Vagina (tissue), 2 donors: ENCODE measurements at regions not wholly inside any gene's neighbourhood (a gene's known extent, or its start where the extent isn't known, plus 50 kb on each side); places are given as distances from the start of the nearest gene placed in this dataset.

ENCODE experiments used
- DNase-seq, 2 donors: peaks; one replicate each; pipeline ENCODE4 v3.0.0-alpha.2; 2017; ENCODE audit errors: extremely low spot score in 2 of 2
- H3K27ac ChIP-seq: fragments of 200-600 bp; sonication (generic); one replicate; pipeline ENCODE4 v1.5.1; 2019
- H3K27me3 ChIP-seq: fragments of 200-600 bp; sonication (generic); one replicate; pipeline ENCODE4 v1.5.1; 2019
- H3K36me3 ChIP-seq, 2 donors: fragments of 200-600 bp; sonication (generic); one replicate each; pipeline ENCODE4 v1.5.1; 2017 to 2019
- H3K4me1 ChIP-seq: fragments of 200-600 bp; sonication (generic); one replicate; pipeline ENCODE4 v1.5.1; 2019
- H3K4me3 ChIP-seq, 2 donors: fragments of 200-600 bp; sonication (generic); 1 replicate in 1 of 2; 2 replicates in 1 of 2; pipeline ENCODE4 v1.5.1; 2016 to 2019
- H3K9me3 ChIP-seq: fragments of 200-600 bp; sonication (generic); one replicate; pipeline ENCODE4 v1.5.1; 2019
- CTCF ChIP-seq, 3 experiments: fragments of 450-650 bp in 2 of 3; fragments of 200-600 bp in 1 of 3; sonication (generic) in 1 of 3; IDR thresholded peaks; one replicate each; pipeline ENCODE4 v1.5.1; 2017 to 2019; ENCODE audit warnings: antibody characterized with exemption in 3 of 3, mild to moderate bottlenecking in 2 of 3, moderate library complexity in 2 of 3
- POLR2A ChIP-seq, 2 donors: fragments of 450-650 bp; IDR thresholded peaks; one replicate each; pipeline ENCODE4 v1.6.1; 2017; ENCODE audit warnings: antibody characterized with exemption in 2 of 2, mild to moderate bottlenecking in 2 of 2, moderate library complexity in 2 of 2
- POLR2AphosphoS5 ChIP-seq, 2 donors: sonication (generic); formaldehyde crosslinking; IDR thresholded peaks; one replicate each; pipeline ENCODE4 v1.9.0; 2017; ENCODE audit warnings: antibody characterized with exemption in 2 of 2, mild to moderate bottlenecking in 2 of 2, low read depth in 1 of 2; ENCODE audit not compliant: insufficient read depth in 1 of 2
- intact Hi-C: fragments of 100-400 bp; cut with DNase I; formaldehyde crosslinking; loops from one replicate; pipeline ENCODE4 v1.15.1; 2023

- no peak for TF ChIP-seq POLR2AphosphoS5 (IDR thresholded peaks at IDR 0.05; ENCODE audit: insufficient read depth in 1 of 2, low read depth in 1 of 2)
- TF ChIP-seq CTCF (IDR thresholded peaks at IDR 0.05) = no peak
- TF ChIP-seq POLR2A (IDR thresholded peaks at IDR 0.05) = no peak
- no peaks in the 10 kb centered on the region for H3K36me3 ChIP-seq
- no peak for DNase-seq
- H3K4me1 ChIP-seq = no peaks in the 10 kb centered on the region
- no peak overlapping the region for H3K27ac ChIP-seq
- intact Hi-C loops = no loop called here
- H3K27me3 ChIP-seq = no peaks in the 10 kb centered on the region
- H3K9me3 ChIP-seq = no peaks in the 10 kb centered on the region
- H3K4me3 ChIP-seq = no peak overlapping the region
These were observed 1456.4 kb downstream of the SUCLG1 start for GRCh38 chr2:83002706-83003105.

GRCh38 chr2:82998781-82999180 lies 1460.3 kb downstream of the SUCLG1 start:
- Histone ChIP-seq H3K27me3 (no peaks in the 10 kb centered on the region), H3K36me3 (no peaks in the 10 kb centered on the region), H3K27ac (no peak overlapping the region), H3K4me3 (no peak overlapping the region), H3K4me1 (no peaks in the 10 kb centered on the region), H3K9me3 (no peaks in the 10 kb centered on the region)
- no peak for TF ChIP-seq POLR2A (IDR thresholded peaks at IDR 0.05)
- TF ChIP-seq POLR2AphosphoS5 (IDR thresholded peaks at IDR 0.05; ENCODE audit: insufficient read depth in 1 of 2, low read depth in 1 of 2) = no peak
- no peak for TF ChIP-seq CTCF (IDR thresholded peaks at IDR 0.05)
- intact Hi-C loops = no loop called here
- DNase-seq = no peak

GRCh38 chr2:82996217-82996616 lies 1462.9 kb downstream of the SUCLG1 start:
- H3K4me3 ChIP-seq = no peak overlapping the region
- no peaks in the 10 kb centered on the region for H3K4me1 ChIP-seq
- no peaks in the 10 kb centered on the region for H3K9me3 ChIP-seq
- TF ChIP-seq POLR2AphosphoS5 (IDR thresholded peaks at IDR 0.05; ENCODE audit: insufficient read depth in 1 of 2, low read depth in 1 of 2) (no peak), POLR2A (IDR thresholded peaks at IDR 0.05) (no peak), CTCF (IDR thresholded peaks at IDR 0.05) (no peak)
- intact Hi-C loops = no loop called here
- H3K27ac ChIP-seq = no peak overlapping the region
- DNase-seq = no peak
- no peaks in the 10 kb centered on the region for H3K36me3 ChIP-seq
- no peaks in the 10 kb centered on the region for H3K27me3 ChIP-seq

GRCh38 chr2:82994151-82994550 lies 1464.9 kb downstream of the SUCLG1 start:
- H3K4me3 ChIP-seq = no peak overlapping the region
- TF ChIP-seq CTCF (IDR thresholded peaks at IDR 0.05) = no peak
- no peak for TF ChIP-seq POLR2AphosphoS5 (IDR thresholded peaks at IDR 0.05; ENCODE audit: insufficient read depth in 1 of 2, low read depth in 1 of 2)
- TF ChIP-seq POLR2A (IDR thresholded peaks at IDR 0.05) = no peak
- H3K27me3 ChIP-seq = no peaks in the 10 kb centered on the region
- no peaks in the 10 kb centered on the region for H3K36me3 ChIP-seq
- no peak for DNase-seq
- intact Hi-C loops = no loop called here
- no peaks in the 10 kb centered on the region for H3K4me1 ChIP-seq
- H3K27ac ChIP-seq = no peak overlapping the region
- H3K9me3 ChIP-seq = no peaks in the 10 kb centered on the region

GRCh38 chr2:82993609-82994008 lies 1465.5 kb downstream of the SUCLG1 start:
- DNase-seq = no peak
- H3K27ac ChIP-seq = no peak overlapping the region
- H3K9me3 ChIP-seq = no peaks in the 10 kb centered on the region
- no peaks in the 10 kb centered on the region for H3K4me1 ChIP-seq
- intact Hi-C loops = no loop called here
- no peaks in the 10 kb centered on the region for H3K27me3 ChIP-seq
- H3K4me3 ChIP-seq = no peak overlapping the region
- H3K36me3 ChIP-seq = no peaks in the 10 kb centered on the region
- TF ChIP-seq POLR2A (IDR thresholded peaks at IDR 0.05) (no peak), POLR2AphosphoS5 (IDR thresholded peaks at IDR 0.05; ENCODE audit: insufficient read depth in 1 of 2, low read depth in 1 of 2) (peak in 1 of 2 donors; percentile 10), CTCF (IDR thresholded peaks at IDR 0.05) (no peak)
